ENCODE measurements at regions not wholly inside any gene's neighbourhood (a gene's known extent, or its start where the extent isn't known, plus 50 kb on each side); places are given as distances from the start of the nearest gene placed in this dataset.

GRCh38 chr2:12203528-12203927 lies 457.1 kb downstream of the LPIN1 start:
- no peaks in the 10 kb centered on the region for H3K9me3 ChIP-seq
- no peak for TF ChIP-seq CTCF (IDR thresholded peaks at IDR 0.05; ENCODE audit: low read depth, low read length)
- no peaks in the 10 kb centered on the region for H3K36me3 ChIP-seq
- H3K4me3 ChIP-seq (ENCODE audit: low read depth, low read length) = no peak overlapping the region
- no peak for DNase-seq
- no peaks in the 10 kb centered on the region for H3K27me3 ChIP-seq
- H3K4me1 ChIP-seq = peaks cover 7% of the 10 kb centered on the region; the same call in 1 of the 2 replicates

- H3K4me1 ChIP-seq = peaks cover 7% of the 10 kb centered on the region; the same call in 1 of the 2 replicates
- no peak for DNase-seq
- TF ChIP-seq CTCF (IDR thresholded peaks at IDR 0.05; ENCODE audit: low read depth, low read length) = no peak
- H3K36me3 ChIP-seq = no peaks in the 10 kb centered on the region
- no peaks in the 10 kb centered on the region for H3K9me3 ChIP-seq
- no peak overlapping the region for H3K4me3 ChIP-seq (ENCODE audit: low read depth, low read length)
- no peaks in the 10 kb centered on the region for H3K27me3 ChIP-seq
Measured at GRCh38 chr2:12205086-12205485, 458.7 kb downstream of the LPIN1 start.

GRCh38 chr2:12207491-12207890 lies 461.1 kb downstream of the LPIN1 start:
- no peak for DNase-seq
- no peak for TF ChIP-seq CTCF (IDR thresholded peaks at IDR 0.05; ENCODE audit: low read depth, low read length)
- Histone ChIP-seq H3K4me3 (ENCODE audit: low read depth, low read length) (no peak overlapping the region), H3K27me3 (no peaks in the 10 kb centered on the region), H3K36me3 (no peaks in the 10 kb centered on the region), H3K4me1 (peaks cover 7% of the 10 kb centered on the region; the same call in 1 of the 2 replicates), H3K9me3 (no peaks in the 10 kb centered on the region)

- no peak overlapping the region for H3K4me3 ChIP-seq (ENCODE audit: low read depth, low read length)
- H3K9me3 ChIP-seq = no peaks in the 10 kb centered on the region; the same call in 1 of the 2 replicates
- peaks cover 3% of the 10 kb centered on the region; the same call in 1 of the 2 replicates for H3K4me1 ChIP-seq
- no peak for TF ChIP-seq CTCF (IDR thresholded peaks at IDR 0.05; ENCODE audit: low read depth, low read length)
- H3K36me3 ChIP-seq = no peaks in the 10 kb centered on the region
- H3K27me3 ChIP-seq = no peaks in the 10 kb centered on the region
- DNase-seq = no peak
Measured at GRCh38 chr2:12210016-12210933, 463.8 kb downstream of the LPIN1 start.

GRCh38 chr2:12211326-12212175 lies 465.1 kb downstream of the LPIN1 start:
- Histone ChIP-seq H3K4me3 (ENCODE audit: low read depth, low read length) (no peak overlapping the region), H3K36me3 (no peaks in the 10 kb centered on the region), H3K9me3 (no peaks in the 10 kb centered on the region; the same call in 1 of the 2 replicates), H3K27me3 (no peaks in the 10 kb centered on the region), H3K4me1 (peaks cover 3% of the 10 kb centered on the region; the same call in 1 of the 2 replicates)
- no peak for TF ChIP-seq CTCF (IDR thresholded peaks at IDR 0.05; ENCODE audit: low read depth, low read length)
- no peak for DNase-seq

Measured in BE2C (cell line).